A673 (cell line): ENCODE measurements at regions not wholly inside any gene's neighbourhood (a gene's known extent, or its start where the extent isn't known, plus 50 kb on each side); places are given as distances from the start of the nearest gene placed in this dataset.

Source experiments
- EZH2 ChIP-seq: fragments of 200-600 bp; sonication (generic); IDR thresholded peaks from 2 replicates; pipeline ENCODE4 v1.6.1; 2017; ENCODE audit warnings: borderline replicate concordance, low read depth, mild to moderate bottlenecking, mixed read lengths, antibody characterized with exemption, low read length; ENCODE audit not compliant: poor library complexity, severe bottlenecking
- TF ChIP-seq, protein P1 (sequence below): fragments of 300-800, 200-600 bp; sonication (generic); conservative IDR thresholded peaks from 2 replicates; pipeline ENCODE4 v1.5.1; 2017; ENCODE audit warnings: low read depth, mild to moderate bottlenecking, antibody characterized with exemption, low read length, moderate library complexity, mixed read lengths

DNA sequence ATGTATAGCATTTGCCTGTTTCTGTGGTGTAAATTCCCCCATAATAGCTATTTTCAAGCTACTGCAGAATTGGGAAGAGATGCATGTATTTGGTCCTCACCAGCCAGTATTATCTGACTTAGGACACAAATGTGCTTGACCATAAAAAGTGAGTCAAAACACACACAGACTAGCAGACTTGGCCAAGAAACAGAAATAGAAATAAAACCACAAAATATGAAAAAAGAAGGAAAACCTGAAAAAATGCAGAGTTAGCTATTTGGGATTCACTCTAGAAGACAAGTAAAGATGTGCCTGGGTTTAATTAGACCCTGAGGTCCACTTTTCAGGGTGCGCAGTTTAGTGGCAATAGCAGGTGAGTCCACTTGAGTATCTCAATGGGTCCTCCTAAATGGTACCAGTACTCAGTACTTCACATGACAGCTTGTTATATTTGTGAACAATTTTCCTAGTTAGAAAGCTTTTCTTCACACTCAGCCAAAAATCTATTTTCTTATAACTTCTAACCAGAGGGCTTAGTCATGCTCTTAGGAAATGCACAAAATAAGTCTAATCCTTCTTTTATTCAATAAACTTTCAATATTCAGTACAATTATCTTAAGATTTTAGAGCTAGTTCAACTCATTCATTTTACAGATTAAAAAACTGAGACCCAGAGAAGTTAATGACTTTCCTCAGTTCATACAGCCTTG is 108.7 kb upstream of the JADE1 start:
- TF ChIP-seq, protein P1, sequence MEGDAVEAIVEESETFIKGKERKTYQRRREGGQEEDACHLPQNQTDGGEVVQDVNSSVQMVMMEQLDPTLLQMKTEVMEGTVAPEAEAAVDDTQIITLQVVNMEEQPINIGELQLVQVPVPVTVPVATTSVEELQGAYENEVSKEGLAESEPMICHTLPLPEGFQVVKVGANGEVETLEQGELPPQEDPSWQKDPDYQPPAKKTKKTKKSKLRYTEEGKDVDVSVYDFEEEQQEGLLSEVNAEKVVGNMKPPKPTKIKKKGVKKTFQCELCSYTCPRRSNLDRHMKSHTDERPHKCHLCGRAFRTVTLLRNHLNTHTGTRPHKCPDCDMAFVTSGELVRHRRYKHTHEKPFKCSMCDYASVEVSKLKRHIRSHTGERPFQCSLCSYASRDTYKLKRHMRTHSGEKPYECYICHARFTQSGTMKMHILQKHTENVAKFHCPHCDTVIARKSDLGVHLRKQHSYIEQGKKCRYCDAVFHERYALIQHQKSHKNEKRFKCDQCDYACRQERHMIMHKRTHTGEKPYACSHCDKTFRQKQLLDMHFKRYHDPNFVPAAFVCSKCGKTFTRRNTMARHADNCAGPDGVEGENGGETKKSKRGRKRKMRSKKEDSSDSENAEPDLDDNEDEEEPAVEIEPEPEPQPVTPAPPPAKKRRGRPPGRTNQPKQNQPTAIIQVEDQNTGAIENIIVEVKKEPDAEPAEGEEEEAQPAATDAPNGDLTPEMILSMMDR, result no peak
- TF ChIP-seq EZH2, result no peak
